GM12891 (cell line): ENCODE measurements at regions not wholly inside any gene's neighbourhood (a gene's known extent, or its start where the extent isn't known, plus 50 kb on each side); places are given as distances from the start of the nearest gene placed in this dataset.
"Not testable (repeated sequence)": the region's sequence is repeated elsewhere in the genome, so short reads cannot be mapped to it uniquely, and the experiment has no call there.

Source experiments
- DNase-seq: peaks from one replicate; pipeline ENCODE4 v3.0.0; 2011; ENCODE audit warnings: low spot score; ENCODE audit not compliant: insufficient read length
- FAIRE-seq: peaks from 2 replicates; lab custom pipeline; 2011; peaks lifted over from hg19 to GRCh38; lab: Jason Lieb, UNC
- PAX5 ChIP-seq: IDR thresholded peaks from 2 replicates; pipeline ENCODE4 v1.6.1; 2011; ENCODE audit warnings: low read length, moderate library complexity, mild to moderate bottlenecking; ENCODE audit not compliant: insufficient read depth, severe bottlenecking
- POLR2A ChIP-seq: IDR thresholded peaks from 2 replicates; pipeline ENCODE4 v1.6.1; 2011; ENCODE audit warnings: low read depth, low read length, control low read depth
- POLR2AphosphoS5 ChIP-seq: IDR thresholded peaks from 2 replicates; pipeline ENCODE4 v1.6.1; 2011; ENCODE audit warnings: low read depth, low read length, control low read depth
- POU2F2 ChIP-seq: IDR thresholded peaks from 2 replicates; pipeline ENCODE4 v1.6.1; 2011; ENCODE audit warnings: low read depth, mild to moderate bottlenecking, control low read depth, low read length, moderate library complexity
- SPI1 ChIP-seq: IDR thresholded peaks from 2 replicates; pipeline ENCODE4 v1.6.1; 2011; ENCODE audit warnings: low read depth, low read length, control low read depth
- TAF1 ChIP-seq: IDR thresholded peaks from 2 replicates; pipeline ENCODE4 v1.6.1; 2011; ENCODE audit warnings: low read depth, low read length, control low read depth

DNA sequence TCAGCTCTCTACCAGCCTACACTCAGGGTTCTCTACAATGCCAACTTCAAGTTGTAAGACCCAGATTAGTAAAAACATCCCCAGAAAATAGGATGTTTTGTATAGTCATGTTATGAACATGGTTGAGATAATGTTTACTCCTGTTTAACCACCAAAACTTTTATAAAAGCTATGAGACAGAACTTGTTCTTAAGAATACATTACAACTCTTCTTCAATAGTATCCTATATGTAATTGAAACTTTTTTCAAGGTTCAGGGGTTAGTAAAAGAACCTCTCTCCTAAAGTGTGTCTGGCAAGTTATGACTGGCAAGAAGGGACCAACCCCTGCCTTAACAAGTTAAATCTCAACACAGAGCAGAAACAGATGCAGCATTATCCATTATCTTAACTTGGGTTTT lies 118.8 kb upstream of the STK17B start:
- TF ChIP-seq TAF1: no peak
- TF ChIP-seq POU2F2: no peak
- TF ChIP-seq PAX5: no peak
- no peak for DNase-seq
- FAIRE-seq: no peak

DNA sequence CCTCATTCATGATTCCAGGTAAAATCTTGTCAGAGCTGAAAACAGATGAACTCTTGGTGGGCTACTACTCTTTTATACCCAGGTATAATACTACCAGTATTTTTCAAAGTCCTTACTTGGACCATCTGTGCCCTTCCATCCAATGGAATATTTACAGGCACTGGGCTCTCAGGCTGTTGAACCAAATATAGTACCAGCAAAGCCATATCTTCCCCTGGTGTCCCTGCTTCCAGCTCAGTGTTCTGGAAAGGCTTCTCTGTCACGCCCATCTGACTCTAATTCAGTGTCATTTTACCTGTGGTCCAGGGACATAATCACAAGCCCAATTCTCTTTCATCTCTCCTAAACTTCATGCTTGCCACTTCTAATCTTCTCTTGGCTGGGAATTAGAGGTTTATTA lies 119.2 kb upstream of the STK17B start:
- DNase-seq: no peak
- no peak for FAIRE-seq
- TF ChIP-seq POLR2AphosphoS5 (no peak), PAX5 (no peak), POLR2A (no peak), POU2F2 (no peak), TAF1 (no peak), SPI1 (no peak)

GRCh38 chr2:196291426-196291825 lies 120.0 kb upstream of the STK17B start:
- FAIRE-seq: peak; percentile 68
- TF ChIP-seq SPI1 (no peak), PAX5 (no peak), TAF1 (no peak), POU2F2 (no peak), POLR2A (no peak), POLR2AphosphoS5 (no peak)
- DNase-seq: no peak

DNA sequence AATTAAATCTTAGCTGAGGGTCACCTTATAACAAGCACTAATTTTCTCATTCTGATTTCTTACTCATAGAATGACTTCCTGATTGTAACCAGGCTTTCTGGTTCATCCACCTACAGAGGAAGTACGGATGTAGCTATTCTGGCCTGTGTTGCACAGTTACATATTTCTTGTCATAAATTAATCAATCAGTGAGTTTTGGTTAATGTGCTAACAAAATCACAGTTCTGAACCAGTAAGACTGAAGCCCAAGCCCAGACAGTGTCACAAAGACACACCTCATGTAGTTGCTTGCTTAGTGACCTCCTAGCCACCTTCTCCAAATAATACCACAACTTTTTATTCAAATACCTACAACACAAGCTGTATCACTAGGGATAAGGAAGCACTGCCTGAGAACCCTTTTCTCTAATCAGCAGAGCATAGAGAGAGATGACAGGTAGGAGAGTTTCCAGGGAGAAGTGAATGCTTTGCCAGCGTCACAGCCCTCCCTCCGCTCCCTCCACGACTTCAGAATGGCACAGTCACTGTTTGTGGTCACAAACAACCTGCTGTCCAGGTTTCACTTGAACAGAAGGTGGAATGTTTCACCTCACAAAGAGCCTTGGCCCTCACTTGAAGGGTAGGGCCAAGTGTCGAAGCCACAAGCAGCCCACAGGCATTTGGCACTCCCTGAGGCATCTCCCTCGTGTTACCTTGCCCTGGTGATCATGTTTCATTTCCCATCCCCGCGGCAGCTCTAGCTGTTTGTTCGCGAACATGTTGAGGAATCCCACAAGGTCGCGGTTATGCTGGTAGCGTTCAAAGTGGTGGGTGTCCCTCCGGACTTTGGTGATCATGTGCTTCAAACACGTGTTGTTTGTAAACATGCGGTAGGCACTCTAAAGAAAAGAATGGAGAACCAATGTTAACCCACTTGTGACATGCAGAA lies 120.8 kb upstream of the STK17B start:
- no peak for DNase-seq
- peak; percentile 48 for FAIRE-seq
- TF ChIP-seq POLR2A (peak; percentile 21; the same call in 1 of the 2 replicates), SPI1 (no peak)

DNA sequence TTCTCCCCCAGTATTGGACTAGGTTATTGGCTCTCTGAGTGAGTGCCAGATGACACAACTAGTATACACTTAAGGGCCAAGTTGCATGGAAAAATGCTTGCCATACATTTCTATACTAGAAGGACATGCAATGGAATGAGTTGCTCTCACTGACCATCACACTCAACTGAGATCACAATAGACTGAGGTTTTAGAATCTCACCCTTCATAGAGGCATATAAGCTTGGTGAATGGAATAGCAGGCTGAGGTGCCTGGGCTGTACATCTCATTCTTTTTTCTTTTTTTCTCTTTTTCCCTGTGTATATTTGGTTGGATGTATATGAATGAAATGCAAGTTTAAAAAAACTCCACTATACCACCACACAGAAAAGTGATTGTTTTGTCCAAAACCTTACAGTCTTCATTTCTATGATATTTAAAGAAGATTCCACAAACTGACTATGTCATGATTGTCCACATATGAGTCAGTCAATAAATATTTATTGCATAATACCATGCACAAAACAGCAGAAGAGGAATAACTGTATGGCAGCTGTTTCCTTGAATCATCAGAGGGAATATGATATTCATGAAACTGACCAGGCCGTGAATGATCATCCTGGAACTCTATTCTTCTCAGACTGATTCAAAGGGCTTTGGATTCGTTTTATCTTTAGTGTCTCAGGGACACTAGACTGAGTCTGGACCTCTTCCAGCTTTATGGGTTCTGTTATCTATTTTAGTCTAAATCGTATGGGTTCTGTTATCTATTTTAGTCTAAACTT lies 122.6 kb upstream of the STK17B start:
- no peak for TF ChIP-seq POU2F2
- no peak for TF ChIP-seq SPI1
- no peak for TF ChIP-seq POLR2AphosphoS5
- TF ChIP-seq PAX5: no peak
- no peak for TF ChIP-seq TAF1
- TF ChIP-seq POLR2A: no peak
- FAIRE-seq: no peak

DNA sequence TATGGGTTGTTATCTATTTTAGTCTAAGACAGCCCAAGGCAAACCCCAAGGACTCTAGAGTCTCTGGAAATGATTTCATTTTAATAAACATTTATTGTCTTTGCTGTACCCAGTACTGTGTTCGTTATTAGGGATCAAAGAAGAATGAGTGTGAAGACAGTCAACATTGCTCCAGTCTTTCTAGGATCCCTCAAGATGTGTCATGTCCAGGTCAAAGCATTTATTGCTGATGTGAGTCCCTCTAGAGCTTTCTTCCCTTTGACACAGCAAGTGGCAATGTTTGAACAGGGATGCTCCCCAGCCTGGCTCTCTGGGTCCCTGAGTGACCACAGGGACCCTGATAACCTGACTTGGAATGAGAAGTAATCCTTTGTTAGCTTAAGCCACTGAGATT lies 123.1 kb upstream of the STK17B start:
- FAIRE-seq (no peak), DNase-seq (no peak)
- TF ChIP-seq POU2F2 (no peak), SPI1 (no peak), PAX5 (no peak), POLR2A (no peak), TAF1 (no peak), POLR2AphosphoS5 (no peak)

More for the DNA sequence above, 122.6 kb upstream of the STK17B start:
- no peak for DNase-seq

DNA sequence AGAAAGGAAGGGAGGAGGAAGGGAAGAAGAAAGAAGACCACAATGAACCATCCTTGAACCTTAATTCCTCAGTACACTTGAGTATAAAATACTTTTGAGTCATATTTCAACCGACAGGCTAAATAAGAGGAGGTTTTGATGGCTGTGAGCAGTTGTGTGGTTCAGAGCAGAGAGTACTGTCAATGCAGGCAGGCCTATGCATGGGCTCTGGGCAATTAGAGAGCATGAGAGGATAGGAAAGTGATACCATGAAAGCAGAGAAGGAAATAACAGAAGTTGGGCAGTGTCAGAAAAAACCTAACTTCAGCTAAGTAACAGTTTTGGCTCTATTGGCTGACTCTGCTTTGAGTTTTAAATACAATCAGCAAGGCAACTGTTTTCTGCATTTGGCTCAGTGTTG lies 123.6 kb upstream of the STK17B start:
- FAIRE-seq: peak; percentile 57
- no peak for TF ChIP-seq POLR2AphosphoS5
- TF ChIP-seq TAF1: no peak
- TF ChIP-seq SPI1: no peak
- no peak for TF ChIP-seq POU2F2
- no peak for TF ChIP-seq PAX5
- DNase-seq: no peak

GRCh38 chr2:196298106-196298723 lies 126.8 kb upstream of the STK17B start:
- DNase-seq, FAIRE-seq: not testable (repeated sequence)

DNA sequence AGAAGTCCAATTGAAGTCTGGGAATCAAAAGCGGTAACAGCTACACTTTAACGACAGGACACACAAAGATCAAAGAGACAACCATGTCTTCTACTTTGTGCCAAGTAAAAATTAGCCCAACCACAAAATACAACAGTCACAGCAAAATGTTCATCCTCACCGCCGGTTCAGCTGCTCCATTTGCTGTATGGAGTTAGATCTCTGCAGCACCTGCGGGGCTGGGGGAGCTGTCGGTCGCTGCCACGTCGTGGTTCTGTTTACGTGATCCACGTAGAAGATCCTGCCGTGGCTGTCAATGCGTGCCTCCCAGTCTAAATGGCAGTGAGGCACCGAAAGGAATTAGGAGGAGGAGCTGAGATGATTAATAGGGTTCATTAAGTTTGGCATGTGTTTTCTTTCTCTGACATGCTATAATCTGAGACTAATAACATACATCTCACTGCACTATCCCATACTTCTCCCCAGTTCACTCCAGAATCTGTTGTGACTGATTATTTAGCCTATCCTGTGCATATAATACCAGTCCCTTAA lies 136.5 kb upstream of the STK17B start:
- FAIRE-seq (no peak), DNase-seq (no peak)
- TF ChIP-seq PAX5 (no peak), TAF1 (no peak), POLR2AphosphoS5 (no peak), SPI1 (no peak), POU2F2 (no peak), POLR2A (no peak)
